ENCODE measurements at regions not wholly inside any gene's neighbourhood (a gene's known extent, or its start where the extent isn't known, plus 50 kb on each side); places are given as distances from the start of the nearest gene placed in this dataset.

GRCh38 chr14:85085981-85086380 is 444.0 kb upstream of the FLRT2 start:
- no peak for DNase-seq

DNA sequence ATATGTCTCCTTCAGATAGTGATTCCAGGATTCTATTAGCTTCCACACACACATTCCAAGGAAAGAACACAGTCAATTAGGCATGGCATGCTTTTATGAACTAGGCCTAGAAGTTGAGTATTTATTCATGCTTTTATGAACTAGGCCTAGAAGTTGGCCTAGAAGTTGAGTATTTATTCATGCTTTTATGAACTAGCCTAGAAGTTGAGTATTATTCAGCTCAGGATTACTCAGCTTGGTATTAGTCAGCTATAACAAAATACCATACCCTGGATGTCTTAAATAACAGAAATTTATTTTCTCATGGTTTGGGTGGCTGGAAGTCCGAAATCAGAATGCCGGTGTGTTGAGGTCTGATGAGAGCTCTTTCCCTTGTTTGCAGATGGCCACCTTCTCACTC is 442.7 kb upstream of the FLRT2 start:
- no peak for DNase-seq

GRCh38 chr14:85088192-85088591 is 441.8 kb upstream of the FLRT2 start:
- DNase-seq, result no peak

- DNase-seq, result no peak
Measured at GRCh38 chr14:85090681-85091080, 439.3 kb upstream of the FLRT2 start.

DNA sequence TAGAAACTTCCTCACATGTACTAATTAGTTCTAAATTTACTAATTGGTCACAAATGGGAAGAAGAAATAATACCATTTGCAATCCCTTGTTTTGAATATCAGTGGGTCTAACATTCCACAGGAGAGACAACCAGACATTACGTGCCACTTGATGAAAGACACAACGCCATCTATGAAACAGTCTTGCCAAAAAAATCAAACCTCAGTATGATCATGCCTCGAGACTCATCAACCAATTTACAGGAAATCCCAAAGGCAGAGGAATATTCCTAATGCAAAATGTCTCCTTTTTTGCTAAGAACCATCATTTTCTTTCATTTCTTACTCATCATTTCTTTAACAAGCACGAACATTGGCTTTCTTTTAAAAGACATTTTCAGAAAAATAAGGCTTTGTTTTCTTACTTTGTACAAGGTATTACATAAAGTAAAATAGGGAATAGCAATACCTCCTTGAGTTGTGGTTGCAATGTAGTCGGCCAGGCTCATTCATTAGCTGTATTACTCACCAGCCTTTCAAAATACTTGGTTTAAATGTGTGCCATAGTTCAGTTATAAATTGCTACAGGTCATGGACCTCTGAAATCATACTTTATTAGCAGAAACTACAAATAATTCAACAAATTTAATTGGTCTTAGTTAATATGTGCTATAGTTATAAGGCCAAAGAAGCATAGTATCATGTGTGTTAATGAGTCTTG is 436.2 kb upstream of the FLRT2 start:
- DNase-seq, result no peak

- DNase-seq, result no peak
Measured at GRCh38 chr14:85102591-85102990, 427.4 kb upstream of the FLRT2 start.

DNA sequence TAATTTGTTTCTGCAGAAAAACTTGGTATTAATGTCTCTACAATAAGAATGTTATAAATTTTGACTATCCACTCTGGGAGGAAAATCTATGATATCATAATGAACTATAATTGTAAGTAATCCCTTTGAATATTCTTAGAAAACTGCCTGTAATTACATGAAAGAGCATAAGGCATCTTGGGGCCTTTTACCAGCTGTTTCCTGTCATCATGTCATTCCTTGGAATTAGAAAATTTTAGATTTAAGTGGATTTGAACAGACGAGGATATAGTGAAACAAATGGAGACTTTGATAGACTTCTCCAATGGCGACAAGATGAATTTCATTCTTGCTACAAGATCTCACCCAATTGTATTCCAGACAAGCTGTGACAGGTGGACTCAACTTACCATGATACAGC is 423.4 kb upstream of the FLRT2 start:
- DNase-seq, result no peak

DNA sequence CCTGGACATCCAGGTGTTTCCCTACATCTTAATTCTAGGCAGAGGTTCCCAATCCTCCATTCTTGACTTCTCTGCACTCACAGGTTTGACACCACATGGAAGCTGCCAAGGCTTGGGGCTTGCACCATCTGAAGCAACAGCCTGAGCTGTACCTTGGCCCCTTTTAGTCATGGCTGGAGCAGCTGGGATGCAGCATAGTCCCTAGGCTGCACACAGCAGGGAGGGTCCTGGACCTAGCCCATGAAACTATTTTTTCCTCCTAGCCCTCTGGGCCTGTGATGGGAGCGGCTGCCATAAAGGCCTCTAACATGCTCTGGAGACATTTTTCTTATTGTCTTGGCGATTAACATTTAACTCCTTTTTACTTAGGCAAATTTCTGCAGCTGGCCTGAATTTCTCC is 417.2 kb upstream of the FLRT2 start:
- DNase-seq, result no peak

DNA sequence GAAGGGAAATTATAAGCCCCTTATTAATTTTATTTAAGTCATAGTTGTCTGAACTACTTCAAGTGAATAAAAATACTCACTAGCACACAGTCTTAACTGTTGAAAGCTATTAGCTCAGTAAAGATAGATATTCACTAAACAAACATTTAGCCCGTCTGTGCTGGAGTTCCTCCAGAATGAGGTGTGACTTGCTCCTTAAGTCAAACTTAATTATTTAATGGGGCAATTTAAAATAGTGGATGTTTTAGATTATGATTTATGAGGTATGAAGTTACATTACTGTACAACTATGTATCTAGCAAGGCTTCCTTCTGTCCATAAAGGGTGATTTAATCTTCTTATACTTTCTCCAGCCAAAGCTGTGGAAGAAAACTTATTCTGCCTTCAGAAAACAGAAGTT is 414.0 kb upstream of the FLRT2 start:
- no peak for DNase-seq

DNA sequence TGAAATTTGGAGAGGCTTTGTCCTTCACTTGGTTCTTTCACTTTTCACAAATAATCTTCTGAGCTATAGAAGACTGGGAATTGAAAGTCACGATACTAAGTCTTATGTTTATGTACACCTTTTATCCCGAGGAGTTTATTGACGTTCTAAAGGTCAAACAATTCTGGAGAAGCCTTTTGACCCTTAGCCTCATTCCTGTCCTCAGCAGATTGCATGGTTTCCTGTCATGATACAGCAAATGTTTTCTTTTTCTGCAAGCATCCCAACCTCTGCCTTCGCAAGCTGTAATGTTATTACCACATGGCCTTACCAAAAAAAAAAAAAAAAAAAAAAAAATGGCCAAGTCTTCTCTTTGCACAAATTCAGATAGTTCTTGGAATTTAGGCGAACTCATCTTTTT is 411.7 kb upstream of the FLRT2 start:
- no peak for DNase-seq

DNA sequence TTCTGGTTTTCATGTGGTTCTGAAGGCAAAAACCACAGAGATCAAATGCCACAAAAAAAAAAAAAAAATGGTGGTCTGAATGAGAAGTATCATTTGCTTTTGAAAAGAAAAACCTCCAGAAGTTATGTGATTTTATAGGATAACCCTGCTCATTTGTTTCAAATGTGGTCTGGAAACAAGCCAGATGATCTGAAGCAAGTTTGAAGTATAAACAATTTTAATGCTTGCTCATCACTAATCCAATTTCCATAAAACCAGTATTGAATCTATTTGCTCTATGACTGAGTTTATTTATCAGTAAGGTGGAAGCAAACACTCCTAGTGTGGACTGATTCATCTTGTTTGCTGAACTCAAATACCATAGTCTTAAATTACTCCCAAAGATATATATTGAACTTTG is 407.3 kb upstream of the FLRT2 start:
- no peak for DNase-seq

DNA sequence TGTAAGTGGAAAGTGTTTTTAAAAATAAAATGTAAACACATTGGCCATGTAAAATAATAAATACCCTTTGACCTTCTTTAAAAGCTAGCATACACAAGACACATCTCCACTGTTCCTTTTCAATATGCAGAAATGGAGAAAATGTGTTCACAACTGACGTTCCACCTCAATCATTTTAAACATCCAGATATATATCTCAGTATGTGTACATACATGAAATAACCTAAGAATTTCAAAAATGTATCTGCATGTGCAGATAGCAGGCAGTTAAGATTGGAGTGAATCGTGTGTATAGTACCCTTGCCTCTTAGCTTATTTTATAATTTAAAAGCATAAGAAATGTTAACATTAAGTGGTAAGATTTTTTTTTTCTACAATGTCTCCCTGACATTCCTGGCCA is 406.2 kb upstream of the FLRT2 start:
- DNase-seq, result no peak

DNA sequence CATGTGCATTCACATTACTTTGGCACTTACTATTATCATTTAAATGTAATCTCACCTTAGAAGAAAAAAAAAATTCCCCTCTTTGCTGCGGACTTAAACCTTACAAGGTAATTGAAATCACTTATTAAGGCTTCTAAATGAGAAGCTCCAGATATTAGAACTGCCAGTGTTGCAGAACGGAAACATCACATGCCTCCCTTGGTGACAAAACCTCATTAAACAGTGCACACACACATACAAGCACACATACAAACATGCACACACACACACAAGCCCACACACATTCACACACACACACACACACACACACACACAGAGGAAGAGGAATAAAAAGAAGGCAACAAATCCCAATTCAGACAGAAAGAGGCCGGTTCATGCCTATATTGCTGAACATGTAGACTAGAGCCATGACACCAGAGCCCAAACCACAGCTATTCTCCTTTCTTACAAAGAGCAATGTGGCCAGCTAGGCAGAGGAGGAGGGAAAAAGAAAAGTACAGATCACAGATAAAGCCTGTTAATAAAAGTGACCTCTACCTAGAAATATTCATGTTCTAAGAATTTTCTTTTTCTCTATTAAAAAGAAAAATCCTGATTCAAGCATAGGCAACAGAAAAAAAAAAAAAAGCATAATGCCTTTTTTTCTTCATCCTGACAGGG is 405.2 kb upstream of the FLRT2 start:
- DNase-seq, result no peak

DNA sequence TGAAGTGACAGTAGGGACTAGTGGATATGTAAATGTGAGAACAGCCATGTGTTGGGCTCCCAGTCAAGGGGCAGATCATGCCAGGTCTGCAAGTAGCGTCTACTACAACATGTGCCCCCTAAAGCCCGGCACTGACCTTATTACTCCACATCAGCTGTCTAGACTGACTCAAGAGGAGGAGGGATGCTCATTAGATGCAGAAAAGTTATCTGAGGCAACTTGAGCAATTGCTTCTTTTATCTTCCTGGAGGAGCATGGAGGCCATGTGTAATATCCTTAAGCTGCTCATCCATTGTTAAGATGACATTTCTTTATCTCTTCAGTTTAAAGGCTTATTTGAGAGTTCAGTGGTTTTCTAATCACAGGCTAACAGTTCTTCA is 404.7 kb upstream of the FLRT2 start:
- no peak for DNase-seq

- DNase-seq, result no peak
Measured at GRCh38 chr14:85129921-85130320, 400.0 kb upstream of the FLRT2 start.

GRCh38 chr14:85131226-85131922 is 398.6 kb upstream of the FLRT2 start:
- no peak for DNase-seq

DNA sequence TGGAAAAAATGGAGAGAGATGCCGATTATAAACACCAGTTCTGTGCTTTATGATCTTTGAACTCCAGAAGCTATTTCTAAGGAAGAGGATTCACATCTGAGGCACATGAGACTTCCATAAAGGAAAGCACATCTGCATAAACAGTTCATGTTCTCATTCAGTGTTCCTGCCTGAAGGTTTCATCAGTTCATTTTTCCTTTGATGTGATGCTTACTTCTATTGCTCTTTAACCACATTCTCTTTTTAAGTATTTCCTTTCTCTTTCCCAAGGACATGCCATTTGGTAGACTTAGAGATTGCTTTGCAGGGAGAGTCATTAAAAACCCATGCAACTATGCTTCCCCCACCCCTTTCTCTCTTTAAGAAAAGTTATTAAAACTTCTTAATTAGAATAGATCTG is 387.0 kb upstream of the FLRT2 start:
- no peak for DNase-seq

DNA sequence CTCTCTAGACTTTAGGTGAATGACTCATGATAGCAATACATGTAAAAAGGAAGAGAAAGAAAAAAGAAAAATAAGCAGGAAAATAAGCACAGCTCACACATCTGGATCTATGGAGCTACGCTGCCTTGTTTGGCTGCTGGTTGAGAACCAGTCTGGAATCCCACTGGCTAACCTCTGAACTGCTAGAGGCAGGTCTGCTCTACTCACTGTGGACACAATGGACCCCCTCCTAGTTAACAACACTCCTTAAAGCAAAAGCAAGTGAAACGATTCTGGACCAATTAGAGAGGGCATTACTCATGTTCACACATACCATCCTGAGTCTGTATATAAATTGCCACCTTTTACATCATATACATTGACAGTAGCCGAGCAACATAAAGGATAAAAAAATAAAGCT is 383.2 kb upstream of the FLRT2 start:
- no peak for DNase-seq

DNA sequence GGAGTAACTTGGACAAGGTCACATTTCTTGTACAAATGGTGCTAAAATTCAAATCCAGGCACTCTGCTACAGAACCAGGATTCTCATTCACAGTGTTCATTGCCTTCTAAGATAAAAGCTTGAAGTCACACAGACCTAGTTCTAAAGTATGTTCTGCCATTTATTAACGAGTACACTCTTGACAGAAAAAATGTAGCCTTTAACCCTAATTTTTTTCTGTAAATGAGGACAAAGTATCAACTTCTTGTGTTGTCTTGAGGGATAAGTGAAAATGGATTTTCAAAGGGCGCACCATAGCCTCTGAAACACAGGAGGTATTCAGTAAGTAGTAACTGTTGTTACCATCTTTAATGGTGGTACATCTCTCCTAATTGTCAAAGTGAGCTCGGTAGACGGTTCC is 379.8 kb upstream of the FLRT2 start:
- no peak for DNase-seq

DNA sequence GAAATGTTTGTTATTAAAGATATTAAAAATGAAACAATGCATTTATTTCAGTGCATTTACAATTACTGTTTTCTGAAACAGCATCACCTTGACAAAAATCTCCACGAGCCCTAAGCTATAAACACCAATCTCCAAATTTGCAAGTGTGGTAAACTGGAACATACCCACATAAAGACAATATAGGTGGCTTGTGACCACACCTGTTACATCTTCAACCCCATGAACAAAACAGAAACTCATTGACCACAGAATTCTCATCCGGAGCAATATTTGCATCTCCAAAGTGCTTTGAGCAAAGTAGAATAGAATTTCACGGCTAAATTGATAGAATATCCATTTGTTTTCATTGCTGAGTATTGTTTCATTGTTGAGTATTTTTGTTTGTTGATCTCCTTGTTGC is 375.2 kb upstream of the FLRT2 start:
- DNase-seq, result no peak

DNA sequence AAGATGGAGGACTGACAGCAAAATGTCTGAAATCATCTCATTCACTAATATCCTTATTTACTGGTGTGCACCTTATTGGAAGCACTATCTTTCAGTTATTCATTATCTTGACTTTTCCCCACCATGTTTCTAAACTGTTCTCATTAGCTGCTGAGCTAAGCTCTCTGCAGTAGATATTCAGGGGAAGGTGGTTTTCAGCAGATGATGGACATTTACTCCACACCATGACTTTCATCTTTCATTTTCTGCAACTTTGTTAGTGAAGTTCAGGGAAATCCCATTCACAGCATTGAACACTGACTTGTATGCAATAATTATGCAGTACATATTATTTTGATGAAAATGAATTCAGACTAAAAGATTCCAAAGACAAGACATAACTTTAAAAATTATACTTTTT is 373.6 kb upstream of the FLRT2 start:
- DNase-seq, result no peak

- DNase-seq, result no peak
Measured at GRCh38 chr14:85159726-85160125, 370.2 kb upstream of the FLRT2 start.

- DNase-seq, result no peak
Measured at GRCh38 chr14:85165094-85165493, 364.9 kb upstream of the FLRT2 start.

DNA sequence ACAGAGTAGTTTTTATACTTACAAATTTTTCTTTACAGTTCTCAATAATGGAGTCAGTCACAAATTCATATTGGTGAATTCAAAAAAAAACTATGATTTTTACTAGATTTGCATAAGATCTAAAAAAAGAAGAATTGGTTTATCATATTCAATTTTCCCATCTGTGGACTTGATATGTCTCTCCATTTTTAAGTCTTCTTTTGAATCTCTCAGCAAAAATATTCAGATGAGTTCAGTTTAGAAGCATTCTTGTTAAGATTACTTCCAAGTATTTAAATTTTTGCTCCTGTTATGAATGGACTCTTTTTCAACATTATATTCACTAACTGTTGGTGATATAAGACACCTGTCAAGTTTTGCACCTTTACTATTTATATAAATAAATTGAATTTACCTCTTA is 360.6 kb upstream of the FLRT2 start:
- DNase-seq, result no peak

GRCh38 chr14:85172290-85172689 is 357.7 kb upstream of the FLRT2 start:
- no peak for DNase-seq
